HG03439 (cell line): ENCODE measurements at regions not wholly inside any gene's neighbourhood (a gene's known extent, or its start where the extent isn't known, plus 50 kb on each side); places are given as distances from the start of the nearest gene placed in this dataset.

ENCODE experiments used
- ATAC-seq: cut with Tn5 transposase; IDR thresholded peaks from one replicate; pipeline ENCODE4 v1.9.1; 2021; ENCODE audit warnings: mild to moderate bottlenecking, moderate library complexity; ENCODE audit not compliant: unreplicated experiment

DNA sequence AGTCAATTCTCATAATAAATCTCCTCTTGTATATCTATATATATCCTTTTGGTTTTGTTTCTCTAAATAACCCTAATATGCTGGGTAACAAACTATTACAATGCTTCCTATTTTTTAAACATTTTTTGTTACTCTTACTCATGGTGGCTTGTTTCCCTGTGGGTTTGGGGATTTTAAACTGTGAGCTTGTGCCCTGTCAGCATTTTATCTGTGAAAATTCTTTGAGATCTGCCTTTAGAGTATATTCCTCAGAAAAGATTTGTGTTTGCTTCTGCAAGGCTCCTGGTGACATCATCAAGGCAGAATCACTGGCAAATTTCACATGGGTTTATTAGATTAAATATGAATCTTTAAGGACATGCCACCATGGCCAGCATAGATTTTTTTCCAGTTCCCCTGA lies 273.6 kb downstream of the LRFN2 start:
- ATAC-seq, result no peak

GRCh38 chr6:40312213-40313015 lies 274.8 kb downstream of the LRFN2 start:
- ATAC-seq, result no peak

DNA sequence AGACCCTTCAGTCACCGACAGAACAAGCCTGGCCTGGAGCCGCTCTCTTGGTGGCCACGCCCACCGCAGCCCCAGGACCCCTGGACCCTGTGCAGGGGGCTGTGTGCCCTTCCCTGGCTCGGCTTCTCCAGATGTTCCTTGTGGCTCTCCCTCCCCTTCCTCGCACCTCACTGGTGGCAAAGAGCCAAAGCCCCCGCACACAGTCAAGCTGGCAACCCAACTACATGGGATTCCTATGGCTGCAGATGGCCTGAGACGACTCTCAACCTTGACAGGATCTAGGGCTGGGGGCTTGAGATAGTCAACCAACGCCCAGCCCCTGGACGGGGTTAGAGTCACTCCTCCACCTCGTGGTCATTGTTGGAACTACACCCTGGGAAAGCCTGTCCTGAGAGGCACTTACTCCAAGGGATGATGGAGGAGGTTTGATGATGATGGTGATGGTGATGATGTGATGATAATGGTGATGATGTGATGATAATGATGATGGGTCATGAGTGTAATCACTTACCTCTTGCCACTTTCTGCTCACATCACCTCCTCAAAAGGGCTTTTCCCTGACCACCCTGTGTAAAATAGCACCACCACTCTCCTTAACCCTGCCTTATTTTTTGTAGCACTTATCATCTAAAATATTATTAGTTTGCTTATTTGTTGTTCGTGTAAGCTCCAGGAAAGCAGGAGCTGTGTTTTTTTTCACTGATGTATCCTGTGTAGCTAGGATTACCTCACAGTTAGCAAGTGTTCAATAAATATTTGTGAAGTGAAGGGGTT lies 278.4 kb downstream of the LRFN2 start:
- ATAC-seq, result no peak

DNA sequence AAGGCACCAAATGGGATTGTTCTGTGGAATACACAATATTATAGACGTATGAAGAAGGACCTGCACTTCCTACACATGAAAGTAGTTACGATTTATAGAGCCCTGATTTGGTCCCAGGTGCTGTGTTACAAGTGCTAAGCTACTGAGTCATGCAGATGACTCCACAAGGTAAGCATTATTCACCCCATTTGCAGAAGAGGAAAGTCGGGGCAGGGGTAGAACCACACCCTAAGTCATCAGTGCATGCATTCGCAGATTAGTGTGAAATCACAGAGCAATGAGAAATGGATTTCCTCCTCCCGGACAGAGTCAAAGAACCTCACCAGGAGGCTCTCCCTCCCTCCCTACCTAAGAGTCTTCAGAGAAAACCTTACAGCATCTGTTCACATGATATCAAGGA lies 279.5 kb downstream of the LRFN2 start:
- no peak for ATAC-seq

- no peak for ATAC-seq
These were observed 284.2 kb downstream of the LRFN2 start for GRCh38 chr6:40302856-40303454.

DNA sequence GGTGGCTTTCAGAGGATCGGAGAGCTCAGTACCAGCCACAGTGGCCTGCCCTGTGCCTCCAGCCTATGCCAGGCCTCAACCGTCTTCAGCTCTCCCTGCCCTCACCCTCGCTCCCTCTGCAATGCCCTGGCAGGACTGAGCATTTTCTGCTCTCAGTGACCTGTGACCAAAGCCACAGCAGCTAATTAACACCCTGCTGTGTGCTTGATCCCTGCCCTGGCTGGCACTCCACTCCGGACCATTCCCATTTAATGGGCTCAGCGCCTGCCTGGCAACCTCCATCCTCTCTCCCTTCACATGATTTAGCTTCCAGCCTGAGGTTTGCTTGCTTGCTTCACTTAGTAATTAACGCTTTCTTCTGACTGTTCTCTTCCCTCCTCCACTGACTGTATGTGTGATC lies 287.5 kb downstream of the LRFN2 start:
- ATAC-seq, result no peak

DNA sequence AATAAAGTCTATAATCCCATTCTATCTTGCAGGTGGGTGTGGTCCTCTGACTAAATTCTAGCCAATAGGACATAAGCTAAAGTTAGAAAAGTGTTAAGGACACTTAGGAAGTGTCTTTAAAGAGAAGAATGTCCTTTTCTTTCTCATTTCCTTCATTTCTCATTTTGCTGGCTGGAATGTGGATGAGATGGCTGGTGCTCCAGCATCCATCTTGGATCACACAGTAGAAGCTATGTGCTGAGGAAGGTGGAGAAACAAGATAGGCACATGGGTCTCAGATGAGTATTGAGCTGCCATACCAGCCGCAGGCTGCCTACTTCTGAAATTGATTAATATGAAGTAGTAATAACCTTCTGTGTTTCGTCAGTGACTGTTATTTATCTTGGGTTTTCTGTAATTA lies 289.0 kb downstream of the LRFN2 start:
- no peak for ATAC-seq

DNA sequence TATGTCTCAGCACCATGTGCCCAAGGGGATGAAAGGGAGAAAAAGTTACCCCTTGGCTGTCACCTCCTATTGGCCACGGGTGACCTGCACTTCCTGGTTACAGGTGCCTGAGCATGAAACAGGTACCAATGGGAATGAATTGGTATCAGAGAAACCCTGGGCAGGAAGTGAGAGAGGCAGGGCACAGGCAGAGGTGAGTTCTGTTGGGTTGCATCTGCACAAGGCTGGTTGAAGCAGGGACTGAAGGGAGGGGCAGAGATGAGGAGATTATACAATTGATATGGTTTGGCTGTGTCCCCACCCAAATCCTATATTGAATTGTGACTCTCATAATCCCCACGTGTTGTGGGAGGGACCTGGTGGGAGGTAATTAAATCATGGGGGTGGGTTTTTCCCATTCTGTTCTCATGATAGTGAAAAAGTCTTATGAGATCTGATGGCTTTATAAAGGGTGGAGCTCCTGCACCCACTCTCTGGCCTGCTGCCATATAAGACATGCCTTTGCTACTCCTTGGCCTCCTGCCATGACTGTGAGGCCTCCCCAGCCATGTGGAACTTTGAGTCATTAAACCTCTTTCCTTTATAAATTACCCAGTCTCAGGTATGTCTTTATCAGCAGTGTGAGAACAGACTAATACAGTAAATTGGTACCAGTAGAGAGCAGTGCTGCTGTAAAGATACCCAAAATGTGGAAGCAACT lies 291.8 kb downstream of the LRFN2 start:
- ATAC-seq, result no peak

DNA sequence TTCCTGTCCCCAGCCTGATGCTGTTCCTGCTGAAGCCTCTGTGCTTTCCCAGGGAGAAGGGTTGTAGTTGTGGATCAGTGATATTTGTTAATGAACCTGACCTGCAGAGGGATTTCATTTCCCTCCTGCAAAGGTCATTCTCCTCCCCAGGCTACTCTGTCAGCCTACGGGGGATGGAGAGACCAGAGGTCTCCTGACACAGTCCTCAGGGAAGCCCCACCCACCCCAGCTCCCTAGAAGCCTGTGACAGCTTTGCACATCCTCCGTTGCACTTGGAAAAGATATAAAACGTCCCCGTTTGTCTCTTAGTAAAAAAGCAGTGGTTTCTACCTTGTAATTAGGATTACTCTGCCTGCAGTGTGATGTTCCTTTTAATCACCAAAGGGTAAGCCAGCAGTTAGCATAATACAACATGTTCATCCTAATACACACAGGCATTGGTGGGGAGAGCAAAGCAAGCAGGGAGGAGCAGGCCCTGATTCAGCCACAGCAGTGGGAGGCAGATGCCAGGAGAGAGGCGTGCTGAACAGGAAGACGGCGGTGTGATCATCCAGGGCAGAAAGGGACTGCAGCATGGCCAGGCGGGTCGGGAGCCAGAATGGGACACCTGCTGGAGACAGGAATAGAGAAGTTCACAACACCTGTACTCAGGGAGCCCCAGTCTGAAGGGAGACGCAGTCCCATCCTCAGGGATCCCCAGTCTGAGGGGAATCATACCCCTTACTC lies 293.5 kb downstream of the LRFN2 start:
- no peak for ATAC-seq

DNA sequence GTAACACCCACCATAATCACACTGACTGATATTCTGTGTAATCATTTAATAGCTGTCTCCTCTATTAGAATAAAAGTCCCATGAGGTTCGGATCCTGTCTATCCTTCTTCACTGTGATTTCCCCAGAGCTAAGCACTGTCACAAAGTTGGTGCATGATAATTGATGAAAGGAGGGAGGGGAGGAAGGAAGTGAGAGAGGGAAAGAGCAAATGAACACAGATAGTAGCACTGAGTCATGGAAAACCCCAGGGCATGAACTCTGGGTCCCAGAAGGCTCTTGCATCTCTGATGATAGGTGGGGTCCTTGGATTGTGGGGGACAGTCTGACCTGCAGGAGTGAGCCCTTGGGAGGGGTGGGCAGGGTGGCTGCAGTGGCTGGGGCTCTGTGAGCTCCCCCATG lies 294.1 kb downstream of the LRFN2 start:
- ATAC-seq, result no peak

GRCh38 chr6:40290816-40291215 lies 296.3 kb downstream of the LRFN2 start:
- no peak for ATAC-seq

DNA sequence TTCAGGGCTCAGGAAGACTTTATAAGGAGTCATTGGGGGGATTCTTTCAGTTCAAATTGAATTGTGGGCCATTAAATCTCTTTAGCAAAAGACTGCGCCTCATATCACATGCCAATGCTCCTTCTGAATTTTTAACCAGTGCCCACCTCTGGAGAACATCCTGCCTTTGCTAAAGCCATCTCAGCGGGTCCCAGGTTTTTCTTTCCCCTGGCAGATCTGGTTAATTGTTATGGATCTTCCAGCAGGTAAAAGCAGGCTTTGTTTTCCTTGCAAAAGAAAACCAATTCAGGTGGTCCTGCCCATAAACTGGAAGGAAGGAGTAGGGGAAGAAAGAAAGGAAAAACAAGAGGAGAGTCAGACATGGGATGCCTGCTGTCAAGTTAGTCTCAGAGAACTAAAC lies 298.2 kb downstream of the LRFN2 start:
- no peak for ATAC-seq

- no peak for ATAC-seq
These were observed 299.8 kb downstream of the LRFN2 start for GRCh38 chr6:40287296-40287850.

DNA sequence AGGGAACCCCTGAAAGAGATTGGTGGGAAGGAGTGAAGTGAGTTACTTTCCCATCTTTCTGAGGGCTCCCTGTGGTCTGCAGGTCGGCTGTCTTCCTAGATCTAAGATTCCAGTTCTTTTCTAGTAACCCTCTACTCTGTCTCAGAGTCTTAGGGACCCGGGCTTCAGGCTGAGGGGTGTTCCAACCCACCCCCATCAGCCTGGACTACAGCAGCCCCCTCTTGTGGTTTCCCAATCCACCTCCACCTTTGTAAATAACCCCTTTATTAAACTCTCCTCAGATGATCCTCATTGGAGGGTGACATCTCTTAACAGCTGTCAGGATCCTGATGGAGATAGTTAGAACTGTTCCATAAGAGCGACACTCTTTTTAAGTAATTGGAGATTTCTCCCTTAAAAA lies 300.4 kb downstream of the LRFN2 start:
- ATAC-seq, result no peak

DNA sequence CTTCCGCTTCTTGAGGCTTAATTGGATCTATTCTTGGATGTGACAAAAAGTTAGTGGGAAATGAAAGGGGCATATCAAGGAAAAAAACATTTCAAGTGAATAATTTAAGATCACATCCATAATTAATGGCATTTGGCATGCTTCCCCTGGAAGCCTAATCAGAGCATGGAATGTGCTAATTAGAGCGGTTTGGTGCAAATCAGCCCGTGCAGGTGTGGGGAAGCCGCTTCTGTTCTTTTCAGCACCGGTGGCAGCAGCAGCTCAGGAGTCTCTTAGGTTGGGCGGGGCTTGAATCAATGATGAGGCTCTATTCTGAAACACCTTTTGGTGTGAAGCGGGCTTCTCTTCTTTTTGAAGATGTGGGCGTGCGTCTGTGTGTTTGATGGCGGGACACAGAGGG lies 301.2 kb downstream of the LRFN2 start:
- no peak for ATAC-seq

DNA sequence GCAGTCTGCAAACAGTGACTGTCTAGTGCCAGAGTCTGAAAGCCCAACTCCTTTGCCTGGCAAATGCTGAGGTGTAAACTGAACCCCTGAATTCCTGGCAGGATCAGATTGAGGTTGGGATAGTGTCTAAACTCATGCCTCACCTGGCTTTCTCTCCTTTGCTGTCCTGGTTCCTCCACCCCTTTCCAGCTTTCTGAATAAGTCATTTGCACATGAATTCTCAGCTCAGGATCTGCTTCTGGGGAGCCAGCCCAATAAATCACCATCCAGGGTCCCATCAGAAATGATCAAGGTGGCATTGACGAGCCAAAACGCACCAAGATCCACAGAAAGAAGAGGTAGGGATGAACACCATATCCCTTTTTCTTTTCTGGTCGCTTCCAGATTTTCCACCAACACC lies 301.6 kb downstream of the LRFN2 start:
- no peak for ATAC-seq

GRCh38 chr6:40282986-40283385 lies 304.2 kb downstream of the LRFN2 start:
- ATAC-seq, result no peak

GRCh38 chr6:40281402-40281801 lies 305.8 kb downstream of the LRFN2 start:
- no peak for ATAC-seq

- no peak for ATAC-seq
These were observed 306.9 kb downstream of the LRFN2 start for GRCh38 chr6:40280231-40280630.

GRCh38 chr6:40276141-40276540 lies 311.0 kb downstream of the LRFN2 start:
- no peak for ATAC-seq
